Astrocyte of the spinal cord (primary cell): ENCODE measurements at regions not wholly inside any gene's neighbourhood (a gene's known extent, or its start where the extent isn't known, plus 50 kb on each side); places are given as distances from the start of the nearest gene placed in this dataset.

Experiments
- DNase-seq: peaks from one replicate; pipeline ENCODE4 v3.0.0; 2011; ENCODE audit warnings: low read depth, low spot score
- H3K4me3 ChIP-seq: 2 replicates; pipeline ENCODE4 v1.5.1; 2011; ENCODE audit warnings: low read depth, mild to moderate bottlenecking, low read length, moderate library complexity
- CTCF ChIP-seq: IDR thresholded peaks from 2 replicates; pipeline ENCODE4 v1.5.1; 2012; ENCODE audit warnings: low read depth, mild to moderate bottlenecking, low read length, inconsistent platforms
- in situ Hi-C: cut with HindIII; loops from 2 replicates; pipeline ENCODE4 v1.10.0; 2017; ENCODE audit warnings: low sequenced_read_pairs

- no peak for DNase-seq
- TF ChIP-seq CTCF, result no peak
- no peak overlapping the region for H3K4me3 ChIP-seq
- in situ Hi-C loops, result no loop called here
Observed at GRCh38 chr2:2573205-2573604, 242.1 kb upstream of the MYT1L start.

DNA sequence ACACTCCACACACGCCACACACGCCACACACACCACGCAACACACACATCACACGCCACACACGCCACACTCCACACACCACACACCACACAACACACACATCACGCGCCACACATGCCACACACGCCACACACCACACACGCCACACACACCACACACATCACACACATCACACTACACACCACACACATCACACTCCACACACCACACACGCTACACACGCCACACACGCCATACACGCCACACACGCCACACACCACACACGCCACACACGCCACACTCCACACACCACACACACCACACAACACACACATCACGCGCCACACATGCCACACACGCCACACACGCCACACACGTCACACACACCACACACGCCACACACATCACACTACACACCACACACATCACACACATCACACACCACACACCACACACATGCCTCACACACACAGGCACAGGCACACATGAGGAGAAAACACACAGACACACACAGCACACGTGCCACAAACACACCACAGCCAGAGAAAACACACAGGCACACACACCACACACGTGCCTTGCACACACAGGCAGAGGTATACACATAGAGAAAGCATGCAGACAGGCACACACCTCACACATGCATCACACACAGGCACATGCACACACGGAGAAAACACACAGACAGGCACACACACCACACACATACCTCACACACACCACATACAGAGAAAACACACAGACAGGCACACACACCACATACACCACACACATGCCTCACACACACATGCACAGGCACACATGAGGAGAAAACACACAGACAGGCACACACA lies 241.5 kb upstream of the MYT1L start:
- in situ Hi-C loops, result no loop called here
- DNase-seq, result no peak
- no peak overlapping the region for H3K4me3 ChIP-seq
- TF ChIP-seq CTCF, result no peak

- no peak overlapping the region for H3K4me3 ChIP-seq
- TF ChIP-seq CTCF, result no peak
- in situ Hi-C loops, result no loop called here
- no peak for DNase-seq
Observed at GRCh38 chr2:2571301-2572150, 240.5 kb upstream of the MYT1L start.

- TF ChIP-seq CTCF, result no peak
- in situ Hi-C loops, result no loop called here
- DNase-seq, result no peak
- H3K4me3 ChIP-seq, result no peak overlapping the region
Observed at GRCh38 chr2:2570871-2571270, 239.8 kb upstream of the MYT1L start.

DNA sequence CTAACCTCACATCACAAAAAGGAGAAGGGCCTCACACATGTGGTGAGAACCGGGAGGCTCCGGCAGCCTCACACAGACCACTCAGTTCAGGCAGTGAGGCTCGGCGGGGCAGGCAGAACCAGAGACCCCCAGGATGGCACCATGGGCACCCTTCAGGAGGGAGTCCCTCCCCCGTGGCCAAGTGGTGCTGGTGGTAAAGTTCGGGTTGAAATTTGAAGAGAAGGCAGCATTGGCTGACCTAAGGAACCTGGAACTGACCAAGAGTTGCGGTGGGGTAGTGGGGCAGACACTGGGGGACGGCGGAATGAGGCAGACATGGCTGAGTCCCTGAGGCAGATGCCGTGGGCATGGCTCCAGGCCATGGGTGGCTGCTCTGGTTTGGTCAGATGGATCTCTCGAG lies 239.3 kb upstream of the MYT1L start:
- in situ Hi-C loops, result no loop called here
- DNase-seq, result no peak
- TF ChIP-seq CTCF, result no peak
- no peak overlapping the region for H3K4me3 ChIP-seq

GRCh38 chr2:2569836-2570235 lies 238.8 kb upstream of the MYT1L start:
- H3K4me3 ChIP-seq, result no peak overlapping the region
- in situ Hi-C loops, result no loop called here
- TF ChIP-seq CTCF, result no peak
- no peak for DNase-seq
